ENCODE measurements at regions not wholly inside any gene's neighbourhood (a gene's known extent, or its start where the extent isn't known, plus 50 kb on each side); places are given as distances from the start of the nearest gene placed in this dataset.

- DNase-seq (ENCODE audit: extremely low spot score), result no peak
- no peak overlapping the region for H3K27ac ChIP-seq (replicated peaks in 1 of 4)
- H3K4me3 ChIP-seq, result no peak overlapping the region
- 72% methylated on average over 4 of the region's 5 CpGs for WGBS
- intact Hi-C loops (cut with DNase I), result no loop called here
- H3K36me3 ChIP-seq, result no peaks in the 10 kb centered on the region
- H3K27me3 ChIP-seq, result no peaks in the 10 kb centered on the region
- peaks cover 0 to 14% (median 9%) of the 10 kb centered on the region in 4 donors for H3K4me1 ChIP-seq
- H3K9me3 ChIP-seq, result no peaks in the 10 kb centered on the region
- TF ChIP-seq POLR2A (IDR thresholded peaks at IDR 0.05; ENCODE audit: low read depth) (no peak), EP300 (IDR thresholded peaks at IDR 0.05) (no peak), POLR2AphosphoS5 (IDR thresholded peaks at IDR 0.05) (no peak), CTCF (IDR thresholded peaks at IDR 0.05) (no peak)
These were observed 137.8 kb upstream of the GALNT17 start for GRCh38 chr7:70994176-70994575.

- no peak overlapping the region for H3K4me3 ChIP-seq
- H3K27ac ChIP-seq (replicated peaks in 1 of 4), result no peak overlapping the region
- intact Hi-C loops (cut with DNase I), result no loop called here
- no peaks in the 10 kb centered on the region for H3K36me3 ChIP-seq
- no peaks in the 10 kb centered on the region for H3K9me3 ChIP-seq
- 8% methylated on average over 1 of the region's 1 CpG for WGBS
- no peak for TF ChIP-seq POLR2AphosphoS5 (IDR thresholded peaks at IDR 0.05)
- no peak for TF ChIP-seq CTCF (IDR thresholded peaks at IDR 0.05)
- TF ChIP-seq POLR2A (IDR thresholded peaks at IDR 0.05; ENCODE audit: low read depth), result no peak
- no peak for TF ChIP-seq EP300 (IDR thresholded peaks at IDR 0.05)
- DNase-seq (ENCODE audit: extremely low spot score), result no peak
- peaks cover 0 to 14% (median 9%) of the 10 kb centered on the region in 4 donors for H3K4me1 ChIP-seq
- H3K27me3 ChIP-seq, result no peaks in the 10 kb centered on the region
These were observed 134.7 kb upstream of the GALNT17 start for GRCh38 chr7:70997261-70997660.

GRCh38 chr7:71005109-71005508 is 126.8 kb upstream of the GALNT17 start:
- Histone ChIP-seq H3K27me3 (no peaks in the 10 kb centered on the region), H3K36me3 (no peaks in the 10 kb centered on the region), H3K9me3 (peaks cover 0 to 7% (median 1%) of the 10 kb centered on the region in 4 donors), H3K4me3 (no peak overlapping the region), H3K4me1 (no peaks in the 10 kb centered on the region), H3K27ac (replicated peaks in 1 of 4) (no peak overlapping the region)
- no peak for DNase-seq (ENCODE audit: extremely low spot score)
- 52% methylated on average over 5 of the region's 5 CpGs for WGBS
- intact Hi-C loops (cut with DNase I), result no loop called here
- TF ChIP-seq POLR2A (IDR thresholded peaks at IDR 0.05; ENCODE audit: low read depth), result no peak

GRCh38 chr7:71009636-71010035 is 122.3 kb upstream of the GALNT17 start:
- no peaks in the 10 kb centered on the region for H3K36me3 ChIP-seq

GRCh38 chr7:71015252-71015900 is 116.6 kb upstream of the GALNT17 start:
- TF ChIP-seq POLR2A (IDR thresholded peaks at IDR 0.05; ENCODE audit: low read depth) (no peak), CTCF (IDR thresholded peaks at IDR 0.05) (no peak), EP300 (IDR thresholded peaks at IDR 0.05) (no peak)
- Histone ChIP-seq H3K36me3 (no peaks in the 10 kb centered on the region), H3K4me1 (peaks cover 0 to 15% (median 12%) of the 10 kb centered on the region in 4 donors), H3K4me3 (no peak overlapping the region), H3K9me3 (no peaks in the 10 kb centered on the region), H3K27ac (replicated peaks in 1 of 4) (no peak overlapping the region), H3K27me3 (no peaks in the 10 kb centered on the region)
- 68% methylated on average over 17 of the region's 17 CpGs for WGBS
- DNase-seq (ENCODE audit: extremely low spot score), result no peak
- intact Hi-C loops (cut with DNase I), result no loop called here

More at GRCh38 chr7:71009636-71010035, 122.3 kb upstream of the GALNT17 start:
- H3K4me3 ChIP-seq, result no peak overlapping the region
- no peaks in the 10 kb centered on the region for H3K27me3 ChIP-seq
- no peak overlapping the region for H3K27ac ChIP-seq (replicated peaks in 1 of 4)
- peaks cover 0 to under 1% (median 0%) of the 10 kb centered on the region in 4 donors for H3K9me3 ChIP-seq
- H3K4me1 ChIP-seq, result no peaks in the 10 kb centered on the region
- TF ChIP-seq POLR2AphosphoS5 (IDR thresholded peaks at IDR 0.05), result no peak
- TF ChIP-seq POLR2A (IDR thresholded peaks at IDR 0.05; ENCODE audit: low read depth), result no peak
- TF ChIP-seq EP300 (IDR thresholded peaks at IDR 0.05), result no peak
- no peak for TF ChIP-seq CTCF (IDR thresholded peaks at IDR 0.05)
- 78% methylated on average over 3 of the region's 3 CpGs for WGBS
- no peak for DNase-seq (ENCODE audit: extremely low spot score)
- intact Hi-C loops (cut with DNase I), result no loop called here
